ENCODE measurements at regions not wholly inside any gene's neighbourhood (a gene's known extent, or its start where the extent isn't known, plus 50 kb on each side); places are given as distances from the start of the nearest gene placed in this dataset.

- Histone ChIP-seq H3K27ac (no peak overlapping the region), H3K4me3 (no peak overlapping the region), H3K36me3 (no peaks in the 10 kb centered on the region), H3K9me3 (no peaks in the 10 kb centered on the region), H3K27me3 (no peaks in the 10 kb centered on the region), H3K4me1 (no peaks in the 10 kb centered on the region)
- 35% methylated on average over 1 of the region's 1 CpG for WGBS (ENCODE audit: insufficient coverage, low coverage, low lambda C conversion rate, missing lambda C conversion rate)
- DNase-seq = no peak
- intact Hi-C loops (cut with DNase I) = no loop called here
- TF ChIP-seq POLR2A (IDR thresholded peaks at IDR 0.05) (no peak), CTCF (IDR thresholded peaks at IDR 0.05) (no peak)
- ATAC-seq = no peak
Measured at GRCh38 chr3:153714588-153715290, 406.5 kb upstream of the ARHGEF26 start.

- no peak for DNase-seq
- no peaks in the 10 kb centered on the region for H3K9me3 ChIP-seq
- no peak overlapping the region for H3K27ac ChIP-seq
- WGBS (ENCODE audit: insufficient coverage, low coverage, low lambda C conversion rate, missing lambda C conversion rate) = 77% methylated on average over 2 of the region's 2 CpGs
- no peaks in the 10 kb centered on the region for H3K27me3 ChIP-seq
- no peaks in the 10 kb centered on the region for H3K36me3 ChIP-seq
- no peak overlapping the region for H3K4me3 ChIP-seq
- no peak for ATAC-seq
- no peaks in the 10 kb centered on the region for H3K4me1 ChIP-seq
- TF ChIP-seq POLR2A (IDR thresholded peaks at IDR 0.05) = no peak
- no peak for TF ChIP-seq CTCF (IDR thresholded peaks at IDR 0.05)
- intact Hi-C loops (cut with DNase I) = no loop called here
Measured at GRCh38 chr3:153722157-153722556, 399.0 kb upstream of the ARHGEF26 start.

- no peaks in the 10 kb centered on the region for H3K4me1 ChIP-seq
- TF ChIP-seq CTCF (IDR thresholded peaks at IDR 0.05) (no peak), POLR2A (IDR thresholded peaks at IDR 0.05) (no peak)
- no peak for ATAC-seq
- no peak overlapping the region for H3K4me3 ChIP-seq
- H3K27ac ChIP-seq = no peak overlapping the region
- no peaks in the 10 kb centered on the region for H3K27me3 ChIP-seq
- 44% methylated on average over 2 of the region's 2 CpGs for whole genome bisulfite sequencing (ENCODE audit: insufficient coverage, low coverage, low lambda C conversion rate, missing lambda C conversion rate)
- H3K9me3 ChIP-seq = no peaks in the 10 kb centered on the region
- no peak for DNase-seq
- intact Hi-C loops (cut with DNase I) = no loop called here
- no peaks in the 10 kb centered on the region for H3K36me3 ChIP-seq
Measured at GRCh38 chr3:153731071-153731470, 390.1 kb upstream of the ARHGEF26 start.

GRCh38 chr3:153734777-153735551 lies 386.2 kb upstream of the ARHGEF26 start:
- 78% methylated on average over 1 of the region's 1 CpG for WGBS (ENCODE audit: insufficient coverage, low coverage, low lambda C conversion rate, missing lambda C conversion rate)
- DNase-seq (no peak), ATAC-seq (no peak)
- TF ChIP-seq POLR2A (IDR thresholded peaks at IDR 0.05) (no peak), CTCF (IDR thresholded peaks at IDR 0.05) (no peak)
- no peak overlapping the region for H3K27ac ChIP-seq
- no peaks in the 10 kb centered on the region for H3K4me1 ChIP-seq
- no peaks in the 10 kb centered on the region for H3K27me3 ChIP-seq
- intact Hi-C loops (cut with DNase I) = no loop called here
- no peak overlapping the region for H3K4me3 ChIP-seq
- no peaks in the 10 kb centered on the region for H3K36me3 ChIP-seq
- H3K9me3 ChIP-seq = no peaks in the 10 kb centered on the region
